ENCODE measurements at regions not wholly inside any gene's neighbourhood (a gene's known extent, or its start where the extent isn't known, plus 50 kb on each side); places are given as distances from the start of the nearest gene placed in this dataset.
A peak's percentile ranks its signal among the peaks of the same experiment; 100 is the strongest.

GRCh38 chr3:130820976-130821375 lies 72.9 kb upstream of the ATP2C1 start (continued):
- TF ChIP-seq THAP12 (CRISPR knock-in tag; IDR thresholded peaks at IDR 0.05) (no peak), ZNF311 (CRISPR knock-in tag; IDR thresholded peaks at IDR 0.05) (no peak), ARID1B (IDR thresholded peaks at IDR 0.05) (0 out of 2 replicates have a peak, but pooled peaks have one; percentile 27), HMGN3 (IDR thresholded peaks at IDR 0.05; ENCODE audit: borderline replicate concordance, extremely low read depth, insufficient read length, low read depth, low read length) (no peak), ATF3 (IDR thresholded peaks at IDR 0.05) (peak; percentile 92), ATF3 (CRISPR knock-in tag; conservative IDR thresholded peaks at IDR 0.05) (no peak), SAFB (IDR thresholded peaks at IDR 0.05; ENCODE audit: borderline replicate concordance, low read depth, low read length) (no peak), ZBTB33 (CRISPR knock-in tag; IDR thresholded peaks at IDR 0.05) (no peak), CCAR2 (IDR thresholded peaks at IDR 0.05; ENCODE audit: low read depth, low read length) (no peak), THAP7 (CRISPR knock-in tag; IDR thresholded peaks at IDR 0.05) (no peak), WHSC1 (IDR thresholded peaks at IDR 0.05; ENCODE audit: low read length) (no peak), MTF1 (CRISPR knock-in tag; IDR thresholded peaks at IDR 0.05; ENCODE audit: borderline replicate concordance) (no peak), ZNF41 (CRISPR knock-in tag; conservative IDR thresholded peaks at IDR 0.05) (no peak), KLF13 (tag; IDR thresholded peaks at IDR 0.05; ENCODE audit: borderline replicate concordance, low read depth) (no peak), MCM7 (IDR thresholded peaks at IDR 0.05) (no peak), NR1H2 (CRISPR knock-in tag; IDR thresholded peaks at IDR 0.05) (no peak), MAX (CRISPR knock-in tag; IDR thresholded peaks at IDR 0.05) (no peak), MLX (CRISPR knock-in tag; conservative IDR thresholded peaks at IDR 0.05) (no peak), NFATC3 (IDR thresholded peaks at IDR 0.05) (no peak), FOXP1 (CRISPR knock-in tag; IDR thresholded peaks at IDR 0.05) (no peak), ESRRB (CRISPR knock-in tag; IDR thresholded peaks at IDR 0.05; ENCODE audit: borderline replicate concordance) (no peak), FOSL1 (tag; conservative IDR thresholded peaks at IDR 0.05) (peak; percentile 94), POLR2G (IDR thresholded peaks at IDR 0.05; ENCODE audit: low read depth, low read length) (no peak), ZNF140 (CRISPR knock-in tag; IDR thresholded peaks at IDR 0.05) (no peak)
